ENCODE measurements at regions not wholly inside any gene's neighbourhood (a gene's known extent, or its start where the extent isn't known, plus 50 kb on each side); places are given as distances from the start of the nearest gene placed in this dataset.
"Not testable (repeated sequence)": the region's sequence is repeated elsewhere in the genome, so short reads cannot be mapped to it uniquely, and the experiment has no call there.

- DNase-seq (ENCODE audit: low read depth in 2 of 2) = no peak
Measured at GRCh38 chr21:16218682-16219343, 489.0 kb downstream of the USP25 start.

DNA sequence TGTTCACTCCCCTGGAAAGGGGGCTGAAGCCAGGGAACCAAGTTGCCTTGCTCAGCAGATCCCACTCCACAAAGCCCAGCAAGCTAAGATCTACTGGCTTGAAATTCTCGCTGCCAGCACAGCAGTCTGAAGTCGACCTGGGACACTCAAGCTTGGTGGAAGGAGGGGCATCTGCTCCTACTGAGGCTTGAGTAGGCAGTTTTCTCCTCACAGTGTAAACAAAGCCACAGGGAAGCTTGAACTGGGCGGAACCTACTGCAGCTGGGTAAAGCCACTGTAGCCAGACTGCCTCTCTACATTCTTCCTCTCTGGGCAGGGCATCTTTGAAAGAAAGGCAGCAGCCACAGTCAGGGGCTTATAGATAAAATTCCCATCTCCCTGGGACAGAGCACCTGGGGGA, 495.0 kb downstream of the USP25 start:
- not testable (repeated sequence) for DNase-seq (ENCODE audit: low read depth in 2 of 2)

DNA sequence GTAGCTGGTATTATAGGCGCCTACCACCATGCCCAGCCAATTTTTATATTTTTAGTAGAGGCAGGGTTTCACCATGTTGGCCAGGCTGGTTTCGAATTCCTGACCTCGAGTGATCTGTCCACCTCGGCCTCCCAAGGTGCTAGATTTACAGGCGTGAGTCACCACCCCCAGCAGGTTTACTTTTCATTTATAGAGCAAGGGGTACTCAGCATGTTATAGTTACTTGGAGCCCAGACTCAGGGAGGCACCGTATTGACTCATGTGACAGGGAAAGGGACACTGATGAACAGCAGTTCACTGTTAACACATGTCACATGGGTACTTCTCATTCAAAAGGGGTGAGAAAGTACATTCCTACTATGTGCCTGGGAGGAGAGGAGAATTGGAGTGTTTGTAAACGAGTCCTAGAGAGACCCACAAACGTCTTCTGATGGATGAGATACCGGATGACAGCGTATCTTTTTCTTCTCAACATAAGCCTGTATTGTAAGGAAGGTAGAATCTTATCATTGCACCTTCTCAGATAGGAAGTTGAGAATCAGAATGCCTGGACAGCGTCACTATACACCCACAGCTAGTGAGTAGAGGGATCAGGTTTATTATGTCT, 510.0 kb downstream of the USP25 start:
- DNase-seq (ENCODE audit: low read depth in 2 of 2) = no peak

DNA sequence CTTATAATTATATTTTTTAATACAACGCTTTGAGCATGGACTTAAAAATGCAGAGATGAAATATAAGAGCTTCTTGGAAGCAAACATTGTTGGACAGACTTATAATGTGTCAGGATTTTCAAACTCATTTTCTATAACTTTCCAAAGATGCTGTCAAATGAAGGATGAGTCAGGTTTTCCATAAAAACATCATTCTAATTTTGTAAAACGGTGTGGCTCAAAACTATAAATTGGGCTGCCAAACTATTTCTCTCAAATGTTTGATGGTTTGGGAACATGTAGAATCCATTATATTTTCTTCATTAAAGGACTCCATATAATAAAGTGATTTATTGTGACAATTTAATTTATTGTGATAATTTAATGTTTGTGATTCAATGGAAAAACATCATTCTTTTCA, 511.2 kb downstream of the USP25 start:
- DNase-seq (ENCODE audit: low read depth in 2 of 2) = no peak

DNA sequence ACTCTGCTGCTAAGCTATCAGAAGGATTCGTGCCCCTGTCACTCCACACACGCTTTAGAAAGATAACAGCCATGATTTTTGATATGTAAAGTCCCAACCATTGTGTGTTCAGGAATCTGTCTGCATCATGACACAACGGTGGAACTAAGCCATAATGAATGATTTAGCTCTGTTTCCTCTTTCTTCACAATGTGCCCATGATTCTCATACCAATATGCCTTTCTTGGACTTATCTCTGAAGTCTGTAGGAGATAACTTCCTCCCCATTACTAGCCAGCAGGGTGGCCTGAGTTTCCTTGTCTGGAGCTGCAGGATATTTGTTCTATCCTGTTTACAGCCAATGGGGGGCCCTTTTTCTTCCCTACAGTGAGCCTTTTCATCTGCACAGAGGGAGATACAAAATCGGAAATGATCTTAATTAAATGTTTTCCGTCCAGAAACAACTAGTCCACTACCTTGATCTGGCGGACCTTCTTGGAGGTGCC, 511.7 kb downstream of the USP25 start:
- DNase-seq (ENCODE audit: low read depth in 2 of 2) = no peak

DNA sequence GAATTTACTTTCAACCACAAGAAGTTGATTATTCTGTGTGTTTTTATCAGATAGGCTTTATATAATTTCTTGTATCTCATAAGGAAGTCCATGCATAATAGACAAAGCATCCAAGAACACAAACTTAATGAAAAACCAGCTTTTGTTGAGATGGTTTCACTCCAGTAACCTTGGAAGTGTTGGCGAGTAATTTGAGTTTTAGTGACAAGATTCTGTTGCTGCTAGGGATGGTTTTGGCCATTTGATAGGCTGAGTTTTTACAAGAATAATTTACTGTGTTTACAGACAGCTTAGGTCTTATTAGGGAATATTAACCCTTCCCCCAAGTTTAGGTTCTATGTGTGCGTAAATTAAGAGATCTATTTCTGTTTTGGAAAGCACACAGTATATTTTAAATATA, 513.6 kb downstream of the USP25 start:
- DNase-seq (ENCODE audit: low read depth in 2 of 2) = no peak

GRCh38 chr21:16248705-16249104, 518.9 kb downstream of the USP25 start:
- DNase-seq (ENCODE audit: low read depth in 2 of 2) = no peak

- DNase-seq (ENCODE audit: low read depth in 2 of 2) = no peak
Measured at GRCh38 chr21:16250273-16250672, 520.5 kb downstream of the USP25 start.

GRCh38 chr21:16258844-16259611, 529.2 kb downstream of the USP25 start:
- no peak for DNase-seq (ENCODE audit: low read depth in 2 of 2)

DNA sequence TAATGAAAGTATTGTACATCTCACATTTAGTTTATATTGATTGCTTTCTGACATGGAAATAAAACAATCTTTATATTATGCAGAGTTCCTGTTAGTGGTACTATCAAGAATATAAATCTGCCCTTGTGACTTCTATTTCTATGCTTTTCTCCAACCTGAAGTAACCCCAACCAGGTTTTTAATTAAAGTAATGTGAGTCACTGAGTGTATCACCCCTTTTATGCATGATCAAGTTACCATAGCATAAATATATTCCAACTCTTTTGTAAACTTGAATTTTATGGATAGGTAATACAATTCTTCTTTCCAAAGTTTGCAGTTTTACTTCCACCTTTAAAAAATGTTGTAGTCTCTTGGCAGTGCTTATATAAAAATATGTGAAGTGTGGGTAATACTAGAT, 532.3 kb downstream of the USP25 start:
- no peak for DNase-seq (ENCODE audit: low read depth in 2 of 2)

- DNase-seq (ENCODE audit: low read depth in 2 of 2) = no peak
Measured at GRCh38 chr21:16264319-16264718, 534.5 kb downstream of the USP25 start.

- no peak for DNase-seq (ENCODE audit: low read depth in 2 of 2)
Measured at GRCh38 chr21:16269476-16269875, 539.7 kb downstream of the USP25 start.

- no peak for DNase-seq (ENCODE audit: low read depth in 2 of 2)
Measured at GRCh38 chr21:16279731-16280581, 550.2 kb downstream of the USP25 start.

DNA sequence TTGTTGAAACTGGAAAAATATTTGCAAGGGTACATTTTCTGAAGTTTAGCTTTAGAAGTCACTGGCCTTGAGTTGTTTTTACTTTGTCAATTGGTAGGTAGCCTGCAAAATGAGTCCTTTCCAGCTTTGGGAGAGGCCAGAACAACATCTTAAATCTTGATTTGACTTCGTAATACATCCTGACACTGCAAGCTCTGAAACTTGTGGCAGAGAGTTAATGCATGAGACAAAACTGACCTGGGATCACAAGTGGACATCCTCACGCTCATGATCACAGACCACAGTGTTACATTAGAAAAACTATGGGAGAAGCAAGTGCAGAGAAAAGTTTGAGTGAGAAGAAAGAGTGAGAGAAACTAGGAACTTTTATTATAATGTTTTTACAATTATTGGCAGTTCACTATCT, 550.9 kb downstream of the USP25 start:
- no peak for DNase-seq (ENCODE audit: low read depth in 2 of 2)

DNA sequence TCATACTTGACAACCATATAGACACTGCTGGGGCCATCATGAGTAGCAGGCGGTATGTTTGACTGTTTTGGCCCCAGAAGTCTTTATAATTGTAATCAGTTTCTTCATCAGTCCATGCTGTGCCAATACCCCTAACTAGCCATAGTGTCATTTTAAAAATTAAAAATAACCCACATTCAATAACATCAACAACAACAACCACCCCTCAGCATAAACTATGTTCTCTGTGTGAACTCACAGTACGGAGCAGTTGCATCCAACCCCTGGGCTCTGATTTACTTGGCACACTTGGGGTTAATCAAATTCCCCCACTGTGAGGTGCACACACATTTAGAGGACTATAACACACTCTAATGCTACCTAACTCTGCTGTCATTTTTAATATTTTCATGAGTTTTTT, 553.7 kb downstream of the USP25 start:
- DNase-seq (ENCODE audit: low read depth in 2 of 2) = no peak

DNA sequence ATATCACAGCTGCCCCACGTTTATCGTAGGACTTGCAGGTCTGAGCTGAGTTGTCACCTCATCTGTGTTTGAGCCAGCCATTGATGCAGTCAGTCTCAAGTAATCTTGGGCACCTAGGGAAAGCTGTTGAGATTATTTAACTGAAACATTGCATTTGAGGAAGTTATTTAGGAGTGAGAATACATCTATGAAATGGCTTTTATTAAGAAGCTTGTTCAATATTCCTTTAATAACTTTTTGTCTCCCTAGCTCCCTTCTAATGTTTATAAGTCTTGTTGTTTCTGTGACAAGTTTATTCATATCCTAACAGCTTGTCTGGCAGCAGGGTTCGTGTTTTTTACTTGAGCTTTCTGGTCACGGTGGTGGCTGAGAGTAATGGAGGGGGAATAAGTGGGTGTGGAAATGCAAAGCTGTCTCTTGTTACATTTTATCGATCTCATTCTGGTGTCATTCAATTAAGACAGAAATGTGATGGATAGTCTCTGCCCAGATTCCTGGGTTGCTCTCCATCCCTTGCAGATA, 555.9 kb downstream of the USP25 start:
- no peak for DNase-seq (ENCODE audit: low read depth in 2 of 2)

- no peak for DNase-seq (ENCODE audit: low read depth in 2 of 2)
Measured at GRCh38 chr21:16287046-16287445, 557.3 kb downstream of the USP25 start.

- no peak for DNase-seq (ENCODE audit: low read depth in 2 of 2)
Measured at GRCh38 chr21:16291296-16291695, 561.5 kb downstream of the USP25 start.

DNA sequence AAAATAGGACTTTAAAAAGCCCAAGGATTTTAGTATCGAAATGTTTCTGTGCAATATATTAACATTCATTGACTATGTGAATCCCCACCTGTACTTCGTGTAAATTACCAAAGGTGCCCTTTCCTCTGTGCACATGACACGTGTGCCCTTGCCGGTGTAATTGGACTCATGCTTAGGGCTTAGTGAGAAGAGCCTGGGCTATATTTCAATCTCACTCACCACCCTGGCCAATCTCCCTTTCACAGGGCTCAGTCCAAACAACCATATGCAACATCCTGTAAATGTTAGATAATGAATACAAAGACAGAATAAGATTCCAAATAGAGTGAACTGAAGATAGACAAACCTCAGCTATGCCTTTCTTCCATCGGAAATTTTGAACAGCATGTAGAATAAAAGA, 564.3 kb downstream of the USP25 start:
- DNase-seq (ENCODE audit: low read depth in 2 of 2) = no peak

DNA sequence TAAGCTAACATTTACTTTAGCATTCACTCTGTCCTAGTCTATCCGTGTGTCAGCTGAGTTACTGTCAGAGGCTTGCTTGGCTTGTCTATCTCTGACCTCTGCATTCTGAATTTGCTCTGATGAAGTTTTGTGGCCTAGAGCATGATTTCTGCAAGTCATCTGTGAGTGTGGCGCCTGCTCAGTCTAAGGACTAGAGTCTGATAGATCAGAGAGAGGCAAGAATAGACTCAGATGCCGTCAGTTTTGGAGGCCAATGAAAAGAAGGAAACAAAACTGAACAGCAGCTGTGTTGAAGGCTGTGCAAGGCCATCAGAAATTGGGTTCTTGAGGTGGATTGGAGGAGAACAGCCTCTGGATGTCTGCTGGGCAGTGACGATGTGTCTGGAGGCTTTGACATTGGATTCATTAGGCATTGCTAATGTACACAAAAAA, 573.1 kb downstream of the USP25 start:
- DNase-seq (ENCODE audit: low read depth in 2 of 2) = no peak

DNA sequence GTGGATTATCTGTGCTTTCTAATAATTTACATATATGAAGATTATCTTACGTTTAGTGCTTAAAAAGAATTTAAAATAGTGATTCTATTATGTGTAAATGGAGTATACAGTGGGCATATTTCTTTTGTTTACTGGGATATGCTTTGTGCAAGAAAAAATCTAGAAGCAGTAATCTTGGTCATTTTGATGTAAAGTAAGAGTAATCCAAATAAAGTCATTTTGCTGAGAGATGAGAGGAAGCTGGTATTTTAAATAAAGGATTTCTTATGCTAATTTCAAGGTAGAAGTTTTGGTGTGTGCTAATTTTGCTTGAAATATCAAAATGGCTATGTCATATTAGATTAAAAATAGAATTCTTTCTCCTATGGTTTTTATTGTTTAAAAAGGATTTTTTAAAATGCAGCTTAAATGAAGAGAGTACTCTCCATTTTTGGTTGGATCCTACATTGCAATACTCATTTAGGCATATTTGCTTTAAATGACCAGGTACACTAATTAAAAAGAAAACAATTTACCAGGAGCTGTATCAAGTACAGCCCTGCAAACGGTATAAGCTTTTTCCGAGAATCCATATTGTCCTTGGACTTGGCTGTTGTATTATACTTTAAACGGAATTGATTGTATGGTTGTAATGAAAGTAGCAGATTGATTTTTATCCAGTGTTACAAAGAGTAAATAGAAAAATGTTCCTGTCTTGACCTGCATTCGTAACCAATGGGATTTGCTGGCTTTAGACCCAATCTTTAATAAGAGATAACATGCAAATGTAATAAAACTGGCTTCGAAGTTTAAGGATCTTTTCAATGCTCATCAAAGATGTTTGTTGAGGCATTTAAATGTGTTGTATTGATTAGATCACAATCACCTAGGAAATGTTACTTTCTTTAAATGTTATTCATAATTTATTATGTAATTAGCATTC, 574.7 kb downstream of the USP25 start:
- DNase-seq (ENCODE audit: low read depth in 2 of 2) = no peak

Data from stimulated activated CD8-positive, alpha-beta memory T cell treated with anti-CD3 and anti-CD28 coated beads, Interleukin-15, amount 100 ng/mL, for 48 hours (primary cell).